HEK293 (cell line): ENCODE measurements at regions not wholly inside any gene's neighbourhood (a gene's known extent, or its start where the extent isn't known, plus 50 kb on each side); places are given as distances from the start of the nearest gene placed in this dataset.

Experiments
- CTCF ChIA-PET: fragments of 350-600 bp; formaldehyde crosslinking; extraction: SDS; loops from one replicate; lab custom pipeline; 2021; ENCODE audit warnings: antibody characterized with exemption; lab: Yijun Ruan, JAX
- POLR2A ChIA-PET: fragments of 300-600 bp; formaldehyde crosslinking; extraction: SDS; loops from one replicate; lab custom pipeline; 2020; ENCODE audit warnings: antibody characterized with exemption, inconsistent platforms; lab: Yijun Ruan, JAX
- H3K27ac ChIP-seq: fragments of 200-500 bp; sonication (Bioruptor generic); 2 replicates; pipeline ENCODE4 v1.5.1; 2014; ENCODE audit warnings: low read depth, low read length, control low read depth, inconsistent platforms; ENCODE audit errors: extremely low read depth
- H3K36me3 ChIP-seq, 2 experiments: fragments of 200-500 bp in 1 of 2; sonication (Bioruptor generic) in 1 of 2; 1 replicate in 1 of 2; 2 replicates in 1 of 2; pipeline ENCODE4 v1.5.1; 2014 to 2017; ENCODE audit warnings: inconsistent platforms in 2 of 2, low read length in 2 of 2; ENCODE audit not compliant: control insufficient read depth in 2 of 2, insufficient read depth in 1 of 2
- H3K4me1 ChIP-seq: fragments of 200-500 bp; sonication (Bioruptor generic); 2 replicates; pipeline ENCODE4 v1.5.1; 2014; ENCODE audit warnings: mild to moderate bottlenecking, low read length, inconsistent platforms; ENCODE audit not compliant: control insufficient read depth, insufficient read depth
- H3K4me3 ChIP-seq: 2 replicates; pipeline ENCODE4 v1.5.1; 2011; ENCODE audit warnings: low read depth, mild to moderate bottlenecking, control low read depth, low read length, moderate library complexity
- H3K9me3 ChIP-seq: fragments of 200-500 bp; sonication (Bioruptor generic); 2 replicates; pipeline ENCODE4 v1.5.1; 2014; ENCODE audit warnings: low read depth, low read length, inconsistent platforms; ENCODE audit not compliant: control insufficient read depth, insufficient read depth
- AEBP2 ChIP-seq: fragments of 450-650 bp; formaldehyde crosslinking; IDR thresholded peaks from 2 replicates; pipeline ENCODE4 v1.5.1; 2016; ENCODE audit warnings: missing biosample characterization, missing genetic modification characterization, borderline replicate concordance
- GLI4 ChIP-seq: fragments of 450-650 bp; formaldehyde crosslinking; IDR thresholded peaks from 2 replicates; pipeline ENCODE4 v1.5.1; 2016; ENCODE audit warnings: missing biosample characterization, missing genetic modification characterization
- HOXA7 ChIP-seq: sonication (generic); formaldehyde crosslinking; IDR thresholded peaks from 2 replicates; pipeline ENCODE4 v1.8.1; 2022; ENCODE audit warnings: missing genetic modification reagents, borderline replicate concordance
- IKZF3 ChIP-seq: fragments of 450-650 bp; IDR thresholded peaks from 2 replicates; pipeline ENCODE4 v1.5.0; 2018; ENCODE audit warnings: missing biosample characterization, mild to moderate bottlenecking, missing genetic modification characterization, moderate library complexity
- ZBTB11 ChIP-seq: fragments of 450-650 bp; formaldehyde crosslinking; conservative IDR thresholded peaks from 2 replicates; pipeline ENCODE4 v1.5.1; 2016; ENCODE audit warnings: low read depth, missing biosample characterization, missing genetic modification characterization
- ZBTB20 ChIP-seq: fragments of 450-650 bp; formaldehyde crosslinking; IDR thresholded peaks from 2 replicates; pipeline ENCODE4 v1.5.1; 2016; ENCODE audit warnings: missing biosample characterization, missing genetic modification characterization
- ZFHX2 ChIP-seq: fragments of 450-650 bp; formaldehyde crosslinking; conservative IDR thresholded peaks from 2 replicates; pipeline ENCODE4 v1.5.1; 2016; ENCODE audit warnings: missing biosample characterization, missing genetic modification characterization
- ZFP69B ChIP-seq: fragments of 450-650 bp; formaldehyde crosslinking; IDR thresholded peaks from 2 replicates; pipeline ENCODE4 v1.5.1; 2016; ENCODE audit warnings: missing biosample characterization, missing genetic modification characterization
- ZIC2 ChIP-seq: fragments of 450-650 bp; formaldehyde crosslinking; IDR thresholded peaks from 2 replicates; pipeline ENCODE4 v1.5.1; 2016; ENCODE audit warnings: missing biosample characterization, missing genetic modification characterization
- ZNF112 ChIP-seq: fragments of 450-650 bp; formaldehyde crosslinking; IDR thresholded peaks from 2 replicates; pipeline ENCODE4 v1.5.0; 2017; ENCODE audit warnings: missing biosample characterization, missing genetic modification characterization
- ZNF132 ChIP-seq: fragments of 450-650 bp; formaldehyde crosslinking; IDR thresholded peaks from 2 replicates; pipeline ENCODE4 v1.5.1; 2017; ENCODE audit warnings: missing biosample characterization, missing genetic modification characterization, borderline replicate concordance
- ZNF19 ChIP-seq: fragments of 450-650 bp; formaldehyde crosslinking; IDR thresholded peaks from 2 replicates; pipeline ENCODE4; 2016; ENCODE audit warnings: missing biosample characterization, missing genetic modification characterization, low read depth
- ZNF26 ChIP-seq: fragments of 450-650 bp; formaldehyde crosslinking; IDR thresholded peaks from 2 replicates; pipeline ENCODE4 v1.5.1; 2016; ENCODE audit warnings: missing biosample characterization, missing genetic modification characterization
- ZNF292 ChIP-seq: fragments of 450-650 bp; formaldehyde crosslinking; IDR thresholded peaks from 2 replicates; pipeline ENCODE4 v1.5.1; 2016; ENCODE audit warnings: low read depth, missing biosample characterization, missing genetic modification characterization, borderline replicate concordance
- ZNF449 ChIP-seq: fragments of 450-650 bp; formaldehyde crosslinking; IDR thresholded peaks from 2 replicates; pipeline ENCODE4 v1.5.1; 2017; ENCODE audit warnings: missing biosample characterization, mild to moderate bottlenecking, missing genetic modification characterization, moderate library complexity
- ZNF501 ChIP-seq: fragments of 450-650 bp; formaldehyde crosslinking; IDR thresholded peaks from 2 replicates; pipeline ENCODE4 v1.5.1; 2016; ENCODE audit warnings: missing biosample characterization, missing genetic modification characterization
- ZNF555 ChIP-seq: fragments of 450-650 bp; formaldehyde crosslinking; conservative IDR thresholded peaks from 2 replicates; pipeline ENCODE4 v1.5.1; 2017; ENCODE audit warnings: missing biosample characterization, mild to moderate bottlenecking, missing genetic modification characterization, inconsistent platforms
- ZNF558 ChIP-seq: fragments of 450-650 bp; formaldehyde crosslinking; IDR thresholded peaks from 2 replicates; pipeline ENCODE4 v1.5.1; 2016; ENCODE audit warnings: missing biosample characterization, missing genetic modification characterization
- ZNF585B ChIP-seq: fragments of 450-650 bp; formaldehyde crosslinking; IDR thresholded peaks from 2 replicates; pipeline ENCODE4 v1.5.1; 2016; ENCODE audit warnings: missing biosample characterization, missing genetic modification characterization
- ZNF600 ChIP-seq: fragments of 450-650 bp; formaldehyde crosslinking; IDR thresholded peaks from 2 replicates; pipeline ENCODE4 v1.5.1; 2016; ENCODE audit warnings: missing biosample characterization, missing genetic modification characterization
- ZNF664 ChIP-seq: fragments of 450-650 bp; formaldehyde crosslinking; IDR thresholded peaks from 2 replicates; pipeline ENCODE4 v1.5.1; 2016; ENCODE audit warnings: missing biosample characterization, missing genetic modification characterization
- ZNF768 ChIP-seq: fragments of 450-650 bp; formaldehyde crosslinking; IDR thresholded peaks from 2 replicates; pipeline ENCODE4 v1.5.1; 2018; ENCODE audit warnings: missing biosample characterization, mild to moderate bottlenecking, missing genetic modification characterization
- ZNF776 ChIP-seq: fragments of 450-650 bp; formaldehyde crosslinking; IDR thresholded peaks from 2 replicates; pipeline ENCODE4 v1.5.0; 2017; ENCODE audit warnings: missing biosample characterization, missing genetic modification characterization, borderline replicate concordance

GRCh38 chr7:125427676-125428075, 498.1 kb upstream of the POT1 start (continued):
- no peak for TF ChIP-seq AEBP2 (tag by site-specific recombination)
- TF ChIP-seq ZNF26 (tag by site-specific recombination) = no peak
- no peak for TF ChIP-seq ZFHX2 (tag by site-specific recombination)
- TF ChIP-seq ZNF132 = no peak
- no peak for TF ChIP-seq ZNF558
- TF ChIP-seq GLI4 (tag by site-specific recombination) = no peak

- no peak overlapping the region for H3K4me3 ChIP-seq
- POLR2A ChIA-PET = no interaction called here
- no peaks in the 10 kb centered on the region for H3K4me1 ChIP-seq
- TF ChIP-seq ZBTB11 (no peak), ZNF292 (tag by site-specific recombination) (no peak)
- TF ChIP-seq, all 188 proteins: peak for 0
- Histone ChIP-seq H3K36me3 (no peaks in the 10 kb centered on the region), H3K9me3 (no peaks in the 10 kb centered on the region), H3K27ac (no peak overlapping the region)
- CTCF ChIA-PET = no interaction called here
Observed at GRCh38 chr7:125425506-125425905, 495.9 kb upstream of the POT1 start.

GRCh38 chr7:125424721-125425120, 495.1 kb upstream of the POT1 start:
- Histone ChIP-seq H3K27ac (no peak overlapping the region), H3K4me1 (no peaks in the 10 kb centered on the region), H3K4me3 (no peak overlapping the region), H3K36me3 (no peaks in the 10 kb centered on the region), H3K9me3 (no peaks in the 10 kb centered on the region)
- TF ChIP-seq ZNF768 (tag by site-specific recombination) (no peak), ZNF501 (tag by site-specific recombination) (no peak), ZNF585B (no peak), ZIC2 (tag by site-specific recombination) (no peak), ZNF449 (tag by site-specific recombination) (no peak), HOXA7 (CRISPR knock-in tag) (no peak), ZNF776 (tag by site-specific recombination) (no peak), ZFP69B (tag by site-specific recombination) (no peak), ZNF600 (tag by site-specific recombination) (no peak), ZNF664 (tag by site-specific recombination) (no peak), IKZF3 (tag by site-specific recombination) (no peak), ZNF555 (no peak), GLI4 (tag by site-specific recombination) (no peak), ZNF112 (tag by site-specific recombination) (no peak), ZNF19 (tag by site-specific recombination) (no peak), ZBTB20 (no peak)
- CTCF ChIA-PET = no interaction called here
- POLR2A ChIA-PET = no interaction called here
